MCF 10A (cell line): ENCODE measurements at regions not wholly inside any gene's neighbourhood (a gene's known extent, or its start where the extent isn't known, plus 50 kb on each side); places are given as distances from the start of the nearest gene placed in this dataset.

Experiments used
- BruUV-seq: library from RNA; stranded (reverse); fragments of 400-500 nt; replicated peaks from 2 replicates; lab custom pipeline; 2021; lab: Mats Ljungman, UMichigan
- CTCF ChIA-PET: fragments of 300-600 bp; sonication (Branson Sonifier 250); formaldehyde crosslinking; extraction: SDS; loops from one replicate; lab custom pipeline; 2021; ENCODE audit warnings: antibody characterized with exemption, inconsistent platforms; lab: Yijun Ruan, JAX
- POLR2A ChIA-PET: fragments of 300-600, 350-650 bp; sonication (Branson Sonifier 250); formaldehyde crosslinking; extraction: SDS; loops from one replicate; lab custom pipeline; 2020; ENCODE audit warnings: antibody characterized with exemption, inconsistent platforms; lab: Yijun Ruan, JAX
- DNase-seq: peaks from one replicate; pipeline ENCODE4 v3.0.0-alpha.2; 2018; ENCODE audit not compliant: unreplicated experiment
- H3K27ac Mint-ChIP-seq: one replicate; pipeline ENCODE4 v1.8.0; 2022; ENCODE audit warnings: mild to moderate bottlenecking, low read depth, mixed read lengths; ENCODE audit not compliant: unreplicated experiment
- H3K27me3 Mint-ChIP-seq: one replicate; pipeline ENCODE4 v1.8.0; 2022; ENCODE audit warnings: mixed read lengths; ENCODE audit not compliant: insufficient read depth, unreplicated experiment
- H3K36me3 Mint-ChIP-seq: one replicate; pipeline ENCODE4 v1.8.0; 2022; ENCODE audit warnings: mild to moderate bottlenecking, moderate library complexity, mixed read lengths; ENCODE audit not compliant: insufficient read depth, unreplicated experiment
- H3K4me1 Mint-ChIP-seq: one replicate; pipeline ENCODE4 v1.8.0; 2022; ENCODE audit warnings: mixed read lengths; ENCODE audit not compliant: insufficient read depth, unreplicated experiment
- H3K4me3 Mint-ChIP-seq: one replicate; pipeline ENCODE4 v1.8.0; 2022; ENCODE audit warnings: mild to moderate bottlenecking, moderate library complexity, mixed read lengths; ENCODE audit not compliant: unreplicated experiment
- H3K9me3 Mint-ChIP-seq: one replicate; pipeline ENCODE4 v1.8.0; 2022; ENCODE audit warnings: mixed read lengths; ENCODE audit not compliant: unreplicated experiment
- intact Hi-C: fragments of 100-400 bp; cut with micrococcal nuclease; formaldehyde crosslinking; loops from 2 replicates; pipeline ENCODE4 v1.14.1; 2022
- TF ChIP-seq, protein P1 (sequence below): fragments of 200-600 bp; IDR thresholded peaks from one replicate; pipeline ENCODE4 v1.8.0; 2022; ENCODE audit warnings: antibody characterized with exemption, mild to moderate bottlenecking; ENCODE audit not compliant: unreplicated experiment

GRCh38 chr17:17423656-17424055 is 53.1 kb upstream of the MED9 start:
- peaks cover 9% of the 10 kb centered on the region for H3K27me3 Mint-ChIP-seq
- H3K36me3 Mint-ChIP-seq = no peaks in the 10 kb centered on the region
- intact Hi-C loops = no loop called here
- no TSS peak for BruUV-seq
- ChIA-PET POLR2A (no interaction called here), CTCF (no interaction called here)
- no peak overlapping the region for H3K4me3 Mint-ChIP-seq
- no peak overlapping the region for H3K27ac Mint-ChIP-seq
- H3K4me1 Mint-ChIP-seq = no peaks in the 10 kb centered on the region
- TF ChIP-seq, protein P1, sequence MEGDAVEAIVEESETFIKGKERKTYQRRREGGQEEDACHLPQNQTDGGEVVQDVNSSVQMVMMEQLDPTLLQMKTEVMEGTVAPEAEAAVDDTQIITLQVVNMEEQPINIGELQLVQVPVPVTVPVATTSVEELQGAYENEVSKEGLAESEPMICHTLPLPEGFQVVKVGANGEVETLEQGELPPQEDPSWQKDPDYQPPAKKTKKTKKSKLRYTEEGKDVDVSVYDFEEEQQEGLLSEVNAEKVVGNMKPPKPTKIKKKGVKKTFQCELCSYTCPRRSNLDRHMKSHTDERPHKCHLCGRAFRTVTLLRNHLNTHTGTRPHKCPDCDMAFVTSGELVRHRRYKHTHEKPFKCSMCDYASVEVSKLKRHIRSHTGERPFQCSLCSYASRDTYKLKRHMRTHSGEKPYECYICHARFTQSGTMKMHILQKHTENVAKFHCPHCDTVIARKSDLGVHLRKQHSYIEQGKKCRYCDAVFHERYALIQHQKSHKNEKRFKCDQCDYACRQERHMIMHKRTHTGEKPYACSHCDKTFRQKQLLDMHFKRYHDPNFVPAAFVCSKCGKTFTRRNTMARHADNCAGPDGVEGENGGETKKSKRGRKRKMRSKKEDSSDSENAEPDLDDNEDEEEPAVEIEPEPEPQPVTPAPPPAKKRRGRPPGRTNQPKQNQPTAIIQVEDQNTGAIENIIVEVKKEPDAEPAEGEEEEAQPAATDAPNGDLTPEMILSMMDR = no peak
- no peak for DNase-seq
- H3K9me3 Mint-ChIP-seq = peaks cover 8% of the 10 kb centered on the region

- H3K27ac Mint-ChIP-seq = no peak overlapping the region
- ChIA-PET POLR2A (no interaction called here), CTCF (no interaction called here)
- peaks cover 8% of the 10 kb centered on the region for H3K9me3 Mint-ChIP-seq
- H3K4me3 Mint-ChIP-seq = no peak overlapping the region
- H3K36me3 Mint-ChIP-seq = no peaks in the 10 kb centered on the region
- peaks cover 18% of the 10 kb centered on the region for H3K27me3 Mint-ChIP-seq
- DNase-seq = no peak
- H3K4me1 Mint-ChIP-seq = no peaks in the 10 kb centered on the region
- TF ChIP-seq, protein P1 = no peak
- intact Hi-C loops = no loop called here
- BruUV-seq = no TSS peak
Measured at GRCh38 chr17:17424552-17424951, 52.2 kb upstream of the MED9 start.

GRCh38 chr17:17425005-17425404 is 51.8 kb upstream of the MED9 start:
- H3K27me3 Mint-ChIP-seq = peaks cover 22% of the 10 kb centered on the region
- ChIA-PET POLR2A (no interaction called here), CTCF (no interaction called here)
- no peaks in the 10 kb centered on the region for H3K4me1 Mint-ChIP-seq
- BruUV-seq = no TSS peak
- H3K27ac Mint-ChIP-seq = no peak overlapping the region
- DNase-seq = no peak
- no peak overlapping the region for H3K4me3 Mint-ChIP-seq
- TF ChIP-seq, protein P1 = no peak
- H3K9me3 Mint-ChIP-seq = peaks cover 8% of the 10 kb centered on the region
- intact Hi-C loops = no loop called here
- H3K36me3 Mint-ChIP-seq = no peaks in the 10 kb centered on the region

DNA sequence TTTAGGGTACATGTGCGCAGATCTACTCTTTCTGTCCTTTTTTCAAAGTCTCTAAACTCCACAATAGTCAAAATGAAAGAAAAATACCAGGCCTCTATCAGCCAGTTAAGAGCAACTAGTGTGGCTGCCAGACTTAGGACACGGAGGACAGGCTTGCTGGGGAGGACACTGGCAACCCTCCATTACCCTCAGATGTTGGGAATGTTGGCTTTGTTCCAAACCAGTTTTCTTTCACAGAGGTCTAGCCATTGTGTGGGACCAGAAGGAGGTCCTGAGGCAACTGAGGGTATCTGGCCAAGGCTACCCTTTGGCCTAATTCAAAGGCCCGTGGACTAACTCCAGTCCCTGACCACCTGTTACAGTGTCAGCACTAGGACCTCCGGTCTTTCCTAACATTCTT is 51.2 kb upstream of the MED9 start:
- Mint-ChIP-seq H3K27ac (no peak overlapping the region), H3K9me3 (peaks cover 8% of the 10 kb centered on the region), H3K4me1 (no peaks in the 10 kb centered on the region), H3K4me3 (no peak overlapping the region), H3K36me3 (no peaks in the 10 kb centered on the region), H3K27me3 (peaks cover 28% of the 10 kb centered on the region)
- CTCF ChIA-PET = no interaction called here
- POLR2A ChIA-PET = no interaction called here
- BruUV-seq = no TSS peak
- TF ChIP-seq, protein P1 = no peak
- DNase-seq = no peak
- intact Hi-C loops = no loop called here
